Transverse colon (tissue), 4 donors: ENCODE measurements at regions not wholly inside any gene's neighbourhood (a gene's known extent, or its start where the extent isn't known, plus 50 kb on each side); places are given as distances from the start of the nearest gene placed in this dataset.
A peak's percentile ranks its signal among the peaks of the same experiment; 100 is the strongest.

Experiments
- DNase-seq: peaks from one replicate; pipeline ENCODE4 v3.0.0-alpha.2; 2019
- H3K27ac ChIP-seq, 4 donors: fragments of 200-600 bp; sonication (generic); 2 replicates each; pipeline ENCODE4 v1.5.1; 2016 to 2018; ENCODE audit warnings: inconsistent platforms in 4 of 4
- H3K27me3 ChIP-seq: fragments of 200-600 bp; sonication (generic); 2 replicates; pipeline ENCODE4 v1.5.1; 2017; ENCODE audit warnings: inconsistent platforms
- H3K36me3 ChIP-seq, 4 donors: fragments of 200-600 bp; sonication (generic); 2 replicates each; pipeline ENCODE4 v1.5.1; 2017 to 2019; ENCODE audit warnings: inconsistent platforms in 4 of 4
- H3K4me1 ChIP-seq, 4 donors: fragments of 200-600 bp; sonication (generic); 2 replicates each; pipeline ENCODE4 v1.5.1; 2017 to 2020; ENCODE audit warnings: inconsistent platforms in 4 of 4
- H3K4me3 ChIP-seq, 4 donors: fragments of 200-600 bp; sonication (generic); 1 replicate in 1 of 4; 2 replicates in 3 of 4; pipeline versions ENCODE4 v1.5.1 to v1.6.1; 2017 to 2019; ENCODE audit warnings: inconsistent platforms in 4 of 4
- H3K9me3 ChIP-seq, 2 donors: fragments of 200-600 bp; sonication (generic); 2 replicates each; pipeline ENCODE4 v1.5.1; 2017 to 2019; ENCODE audit warnings: inconsistent platforms in 2 of 2
- CTCF ChIP-seq, 5 experiments: fragments of 200-600 bp in 3 of 5; fragments of 450-650 bp in 2 of 5; sonication (generic) in 3 of 5; IDR thresholded peaks; 1 replicate in 2 of 5; 2 replicates in 3 of 5; pipeline ENCODE4 v1.5.1; 2016 to 2017; ENCODE audit warnings: antibody characterized with exemption in 5 of 5, inconsistent platforms in 3 of 5, mild to moderate bottlenecking in 2 of 5, moderate library complexity in 1 of 5
- EP300 ChIP-seq: sonication (generic); formaldehyde crosslinking; IDR thresholded peaks from one replicate; pipeline ENCODE4 v1.6.1; 2017; ENCODE audit warnings: antibody characterized with exemption, low read depth
- POLR2A ChIP-seq: fragments of 450-650 bp; IDR thresholded peaks from one replicate; pipeline ENCODE4 v1.6.1; 2016; ENCODE audit warnings: antibody characterized with exemption, mild to moderate bottlenecking, moderate library complexity
- POLR2AphosphoS5 ChIP-seq, 3 donors: sonication (generic); formaldehyde crosslinking; IDR thresholded peaks; one replicate each; pipeline ENCODE4 v1.6.1; 2016; ENCODE audit warnings: antibody characterized with exemption in 3 of 3
- WGBS, 2 donors: methylation state at CpG; one replicate each; pipeline ENCODE4 v1.1.5; 2018; ENCODE audit warnings: low coverage in 1 of 2; 5-methylcytosine and 5-hydroxymethylcytosine counted together
- in situ Hi-C, 4 donors: fragments of 200-750 bp; cut with MboI; loops; one replicate each; pipeline versions ENCODE4 v1.15.0 to v1.15.1; 2017; ENCODE audit warnings: low sequenced_read_pairs in 3 of 4, low pct_ligation_motif_present in 1 of 4, low pct_unique_long_range_greater_than_20kb in 1 of 4
- intact Hi-C: fragments of 100-400 bp; cut with DNase I; formaldehyde crosslinking; loops from one replicate; pipeline ENCODE4 v1.15.1; 2023; ENCODE audit warnings: low total_unique reads

- Histone ChIP-seq H3K27ac (peak overlapping the region in 1 of 4 donors; percentile 23), H3K4me3 (no peak overlapping the region), H3K4me1 (peaks cover 3 to 45% (median 24%) of the 10 kb centered on the region in 4 donors), H3K27me3 (no peaks in the 10 kb centered on the region), H3K9me3 (no peaks in the 10 kb centered on the region), H3K36me3 (no peaks in the 10 kb centered on the region)
- intact Hi-C loops (no loop called here), in situ Hi-C loops (no loop called here)
- TF ChIP-seq POLR2AphosphoS5 (IDR thresholded peaks at IDR 0.05) (no peak), CTCF (IDR thresholded peaks at IDR 0.05) (no peak), EP300 (no peak), POLR2A (no peak)
- DNase-seq, result no peak
- 66 to 74% methylated on average over 3 to 11 of the region's 11 CpGs for WGBS, 2 donors
Observed at GRCh38 chr6:165843568-165844113, 180.6 kb upstream of the PDE10A start.

DNA sequence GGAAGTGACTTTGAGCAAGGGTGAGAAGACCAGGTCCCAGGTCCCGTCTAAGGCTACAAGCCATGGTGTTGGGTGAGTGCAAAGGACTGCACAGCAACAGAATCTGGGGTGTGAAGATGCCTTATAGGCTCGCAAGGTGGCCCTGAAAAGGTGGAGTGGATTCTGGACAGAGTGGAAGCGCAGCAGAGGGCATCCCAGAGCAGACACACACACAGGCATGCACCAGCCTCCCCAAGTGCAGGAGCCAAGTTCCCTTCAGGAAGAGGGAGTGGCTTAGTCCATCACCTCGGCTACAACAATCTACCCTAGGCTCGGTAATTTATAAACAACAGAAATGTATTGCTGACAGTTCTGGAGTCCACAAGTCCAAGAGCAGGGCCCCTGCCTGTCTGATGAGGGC lies 180.1 kb upstream of the PDE10A start:
- peak; percentile 58 for DNase-seq

GRCh38 chr6:165842281-165842936 lies 179.4 kb upstream of the PDE10A start:
- DNase-seq, result no peak
- no peak overlapping the region for H3K4me3 ChIP-seq
- intact Hi-C loops, result no loop called here
- H3K4me1 ChIP-seq, result peaks cover 3 to 39% (median 22%) of the 10 kb centered on the region in 4 donors
- H3K36me3 ChIP-seq, result no peaks in the 10 kb centered on the region
- H3K9me3 ChIP-seq, result no peaks in the 10 kb centered on the region
- WGBS, 2 donors, result 55 to 83% methylated on average over 2 to 12 of the region's 12 CpGs
- no peaks in the 10 kb centered on the region for H3K27me3 ChIP-seq
- TF ChIP-seq POLR2A (no peak), EP300 (no peak), CTCF (IDR thresholded peaks at IDR 0.05) (no peak), POLR2AphosphoS5 (IDR thresholded peaks at IDR 0.05) (no peak)
- H3K27ac ChIP-seq, result peak overlapping the region in 1 of 4 donors; percentile 39
- in situ Hi-C loops, result no loop called here

More for the DNA sequence above, 180.1 kb upstream of the PDE10A start:
- Histone ChIP-seq H3K36me3 (no peaks in the 10 kb centered on the region), H3K27me3 (no peaks in the 10 kb centered on the region), H3K4me1 (peaks cover 3 to 45% (median 24%) of the 10 kb centered on the region in 4 donors), H3K4me3 (no peak overlapping the region), H3K27ac (peak overlapping the region in 3 of 4 donors; percentile 19 to 39 (median 23)), H3K9me3 (no peaks in the 10 kb centered on the region)
- WGBS, 2 donors, result 41% methylated on average over 5 of the region's 5 CpGs; no CpG with 5 or more reads in 1 of the 2 donors
- TF ChIP-seq POLR2A (no peak), POLR2AphosphoS5 (IDR thresholded peaks at IDR 0.05) (no peak), CTCF (IDR thresholded peaks at IDR 0.05) (no peak), EP300 (no peak)
- in situ Hi-C loops, result no loop called here
- intact Hi-C loops, result no loop called here

DNA sequence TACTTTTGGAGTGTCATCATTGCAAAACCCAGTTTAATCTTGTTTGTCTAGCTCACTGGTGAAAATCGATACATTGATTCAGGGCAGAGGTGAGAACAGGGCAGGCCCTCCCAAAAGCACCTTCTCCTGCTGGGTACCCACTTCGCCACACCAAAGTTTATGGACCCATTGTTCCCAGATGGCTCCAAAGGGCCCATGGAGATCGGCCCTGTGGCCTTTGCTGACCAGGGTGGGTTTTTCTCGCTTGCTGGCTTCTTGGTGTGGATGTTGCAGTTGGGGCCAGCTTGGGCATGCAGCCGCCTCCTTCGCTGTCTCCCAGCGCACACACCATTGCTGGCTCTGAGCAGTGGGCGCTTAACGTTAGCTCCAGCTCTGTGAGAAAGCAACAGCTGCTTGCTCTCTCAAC lies 178.1 kb upstream of the PDE10A start:
- no peak overlapping the region for H3K4me3 ChIP-seq
- no peaks in the 10 kb centered on the region for H3K27me3 ChIP-seq
- DNase-seq, result no peak
- 76 to 81% methylated on average over 3 to 9 of the region's 9 CpGs for WGBS, 2 donors
- in situ Hi-C loops, result no loop called here
- peaks cover 3 to 32% (median 13%) of the 10 kb centered on the region in 4 donors for H3K4me1 ChIP-seq
- intact Hi-C loops, result no loop called here
- TF ChIP-seq POLR2A (no peak), CTCF (IDR thresholded peaks at IDR 0.05) (no peak), EP300 (no peak), POLR2AphosphoS5 (IDR thresholded peaks at IDR 0.05) (no peak)
- no peaks in the 10 kb centered on the region for H3K9me3 ChIP-seq
- no peaks in the 10 kb centered on the region for H3K36me3 ChIP-seq
- no peak overlapping the region for H3K27ac ChIP-seq
